ENCODE measurements at regions not wholly inside any gene's neighbourhood (a gene's known extent, or its start where the extent isn't known, plus 50 kb on each side); places are given as distances from the start of the nearest gene placed in this dataset.

DNA sequence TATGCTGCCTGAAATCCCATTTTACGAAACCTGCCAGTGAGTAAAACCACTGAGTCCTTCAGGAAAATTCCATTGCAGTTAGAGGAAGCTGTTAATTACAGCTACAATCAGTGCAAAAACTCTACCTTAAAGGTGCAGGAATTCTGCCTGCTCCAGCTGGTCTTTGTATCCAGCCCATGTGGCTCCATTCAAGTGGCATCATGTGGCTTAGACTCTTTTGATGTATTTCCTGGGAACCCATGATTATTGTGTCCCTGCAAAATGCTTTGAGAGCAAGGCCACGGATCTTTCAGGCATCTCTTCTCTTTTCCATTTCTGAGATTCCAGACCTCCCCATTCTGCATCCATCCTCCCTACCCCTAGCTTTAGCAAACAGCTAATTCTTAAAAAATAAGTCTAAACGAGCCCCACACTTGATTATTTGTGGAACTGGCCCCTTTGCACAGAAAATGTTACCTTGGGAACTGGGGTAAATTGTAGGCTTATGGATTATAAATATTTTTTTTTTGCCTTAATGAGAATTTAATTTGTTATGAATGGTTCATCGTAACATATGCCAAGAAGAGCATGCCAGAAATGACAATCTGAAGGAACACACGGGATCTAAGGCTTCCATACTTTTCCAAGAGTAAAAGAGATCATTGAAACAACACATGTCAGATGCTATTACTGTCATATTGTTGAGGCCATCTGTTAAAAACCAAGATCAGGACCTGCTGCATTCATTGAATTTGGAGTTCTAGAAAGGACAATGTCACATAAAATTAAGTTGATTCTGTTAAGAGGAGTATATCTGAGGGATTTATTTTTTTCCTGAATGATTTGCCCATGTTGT, 144.6 kb downstream of the TPH2 start:
- no peak for DNase-seq

- no peak for DNase-seq
These were observed 145.4 kb downstream of the TPH2 start for GRCh38 chr12:72084061-72084460.

GRCh38 chr12:72084880-72085279, 146.2 kb downstream of the TPH2 start:
- DNase-seq: no peak

- no peak for DNase-seq
These were observed 151.0 kb downstream of the TPH2 start for GRCh38 chr12:72089678-72090077.

GRCh38 chr12:72093424-72093823, 154.8 kb downstream of the TPH2 start:
- DNase-seq: no peak

DNA sequence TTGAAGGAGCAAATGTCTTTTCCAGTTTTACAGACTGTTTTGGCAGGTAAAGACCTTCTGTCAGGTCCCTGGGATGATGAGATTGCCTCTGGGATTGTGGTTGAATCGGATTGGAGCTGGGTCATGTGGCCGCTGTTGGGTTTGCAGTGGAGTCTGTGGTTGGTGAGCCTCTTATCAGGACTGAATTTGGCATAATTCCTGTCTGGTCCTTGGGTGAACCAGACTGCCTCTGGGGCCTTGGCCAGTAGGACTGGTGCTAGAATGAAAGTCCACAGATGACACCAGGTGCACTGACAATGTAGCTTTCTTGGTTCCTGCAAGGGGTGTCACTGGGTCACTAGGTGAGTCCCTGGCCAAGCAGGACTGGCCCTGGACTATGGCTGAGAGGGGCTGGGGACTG, 155.3 kb downstream of the TPH2 start:
- DNase-seq: no peak

GRCh38 chr12:72094490-72094889, 155.8 kb downstream of the TPH2 start:
- no peak for DNase-seq

GRCh38 chr12:72095025-72095424, 156.4 kb downstream of the TPH2 start:
- DNase-seq: no peak

- DNase-seq: no peak
These were observed 160.0 kb downstream of the TPH2 start for GRCh38 chr12:72098622-72099021.

DNA sequence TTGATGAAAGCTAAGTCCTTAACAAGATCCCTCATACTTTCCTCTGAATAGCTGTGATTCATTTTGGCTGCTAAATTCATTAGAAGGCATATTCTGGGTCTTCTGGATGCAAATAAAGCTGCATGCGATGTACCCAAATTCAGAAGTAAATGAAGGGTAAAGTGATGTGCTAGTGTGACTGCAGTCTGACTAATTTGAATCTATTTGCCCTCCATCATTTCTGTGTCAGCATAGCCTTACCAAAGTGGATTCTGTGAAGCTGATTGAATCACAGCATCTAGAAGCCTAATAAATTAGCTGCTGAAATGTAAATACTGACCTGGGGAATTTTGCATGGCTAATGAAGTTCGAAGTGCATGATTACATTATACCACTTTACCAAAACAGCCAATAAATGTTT, 162.2 kb downstream of the TPH2 start:
- no peak for DNase-seq

- no peak for DNase-seq
These were observed 163.5 kb downstream of the TPH2 start for GRCh38 chr12:72102150-72102549.

DNA sequence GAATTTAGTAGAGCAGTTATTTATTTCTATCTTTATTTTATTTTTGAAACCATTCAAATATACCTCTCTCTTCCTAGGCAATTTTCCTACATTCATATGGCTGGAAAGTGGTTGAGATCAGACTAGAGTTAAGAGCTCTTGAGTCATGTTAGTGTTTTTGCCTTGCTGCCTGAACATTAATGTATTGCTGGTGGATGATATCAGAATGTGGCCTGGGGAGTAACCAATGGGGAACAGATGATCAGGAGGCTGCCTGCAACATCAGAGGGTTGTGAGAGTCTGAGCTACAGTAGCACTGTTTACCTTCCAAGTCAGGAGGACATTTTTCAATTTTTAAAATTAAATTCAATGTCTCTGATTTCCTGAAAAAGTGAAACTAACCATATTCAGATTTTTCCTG, 166.3 kb upstream of the TRHDE start:
- DNase-seq: no peak

GRCh38 chr12:72110937-72111650, 161.1 kb upstream of the TRHDE start:
- DNase-seq: no peak

GRCh38 chr12:72111706-72112105, 160.5 kb upstream of the TRHDE start:
- DNase-seq: no peak

GRCh38 chr12:72133497-72134055, 138.6 kb upstream of the TRHDE start:
- DNase-seq: no peak

- no peak for DNase-seq
These were observed 137.7 kb upstream of the TRHDE start for GRCh38 chr12:72134246-72135020.

DNA sequence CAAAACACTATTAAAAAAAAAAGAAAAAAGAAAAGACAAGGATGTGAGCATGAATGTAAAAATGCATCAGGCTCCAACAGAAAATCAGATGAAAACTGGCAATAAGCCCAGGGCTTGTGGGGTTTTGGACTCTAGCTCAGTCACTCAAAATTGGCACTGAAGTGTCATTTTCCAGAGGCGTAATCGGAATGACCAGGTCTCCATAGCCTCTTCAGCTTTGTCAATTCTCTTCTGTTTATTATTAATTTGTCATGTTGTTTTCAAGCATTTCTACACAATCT, 137.2 kb upstream of the TRHDE start:
- no peak for DNase-seq

GRCh38 chr12:72136792-72137191, 135.4 kb upstream of the TRHDE start:
- no peak for DNase-seq

DNA sequence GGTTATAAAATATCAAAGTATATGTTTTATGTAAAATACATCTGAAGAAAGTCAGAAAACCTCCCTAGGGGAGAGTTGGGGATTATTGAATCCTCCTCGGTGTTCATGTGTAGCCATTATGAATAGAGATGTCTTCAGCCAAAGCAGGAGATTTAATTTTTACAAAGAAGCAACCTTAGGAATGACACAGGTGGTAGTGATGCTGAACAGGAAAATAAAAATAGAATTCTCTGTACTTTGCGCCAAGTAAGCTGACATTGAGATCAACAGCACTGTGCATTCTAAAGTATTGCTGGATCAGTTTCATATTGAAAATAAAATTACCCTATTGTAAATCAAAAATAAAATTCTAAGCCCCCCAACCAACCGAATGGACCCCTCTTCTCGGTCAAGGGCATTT, 132.8 kb upstream of the TRHDE start:
- DNase-seq: no peak

- no peak for DNase-seq
These were observed 130.8 kb upstream of the TRHDE start for GRCh38 chr12:72141381-72141780.

DNA sequence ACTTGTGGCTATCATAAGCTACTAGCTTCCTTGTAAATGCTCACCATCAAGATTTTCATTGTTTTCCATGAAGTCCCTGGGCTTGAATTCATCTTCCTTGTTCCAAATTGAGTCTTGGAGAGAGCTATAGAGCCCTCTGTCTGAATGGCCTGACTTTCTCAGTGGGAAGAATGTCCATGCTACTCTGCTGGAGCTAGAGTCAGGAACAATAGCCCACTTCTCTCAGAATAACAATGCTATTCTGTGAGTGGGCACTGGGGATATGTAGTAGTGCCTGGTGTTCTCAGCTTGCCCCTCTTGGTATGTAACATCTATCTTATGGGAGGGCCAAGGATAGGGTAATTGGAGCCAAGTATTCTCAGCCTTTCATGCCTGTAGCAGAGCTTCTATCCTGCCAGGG, 127.6 kb upstream of the TRHDE start:
- DNase-seq: no peak

DNA sequence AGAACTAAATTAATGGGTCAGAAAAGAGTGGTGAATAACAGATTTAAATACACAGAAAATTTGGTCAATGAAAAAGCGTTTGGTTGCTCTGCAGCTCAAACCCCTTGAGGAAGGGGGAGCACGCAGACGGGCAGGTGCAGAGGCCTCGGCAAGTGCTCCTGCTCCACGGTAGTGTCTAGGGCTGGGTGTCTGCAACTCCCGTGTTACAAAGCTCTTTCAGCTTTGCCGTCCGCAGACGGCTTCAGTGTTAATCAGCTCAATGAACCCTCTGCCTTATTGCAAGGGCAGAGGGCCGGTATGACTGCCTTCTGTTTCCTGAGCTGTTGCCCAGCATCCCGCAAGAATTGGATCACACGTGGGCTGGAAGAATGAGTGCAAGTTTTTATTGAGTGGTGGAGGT, 125.7 kb upstream of the TRHDE start:
- DNase-seq: no peak

DNA sequence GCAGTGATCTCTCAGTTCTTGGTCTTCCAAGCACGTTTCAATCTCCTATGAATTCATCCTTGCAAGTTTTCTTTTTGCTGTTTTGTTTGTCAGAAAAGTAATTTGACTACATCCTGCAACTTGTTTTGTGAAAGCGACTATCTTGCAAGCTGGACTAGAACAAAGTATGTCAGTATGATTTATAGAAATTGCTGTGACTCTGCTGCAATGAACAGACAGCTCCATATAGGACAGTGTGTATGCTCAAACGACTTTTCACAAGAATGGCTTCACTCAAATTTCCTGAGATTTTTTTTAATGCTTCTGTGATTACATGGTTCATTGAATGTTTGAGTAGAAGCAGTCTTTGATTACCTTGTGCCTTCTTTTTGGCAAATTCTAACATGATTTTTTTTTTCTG, 123.5 kb upstream of the TRHDE start:
- DNase-seq: peak; percentile 12

- DNase-seq: no peak
These were observed 109.3 kb upstream of the TRHDE start for GRCh38 chr12:72162875-72163274.
